ENCODE measurements at regions not wholly inside any gene's neighbourhood (a gene's known extent, or its start where the extent isn't known, plus 50 kb on each side); places are given as distances from the start of the nearest gene placed in this dataset.
A peak's percentile ranks its signal among the peaks of the same experiment; 100 is the strongest.

GRCh38 chr1:109823543-109824348 lies 60.0 kb upstream of the EPS8L3 start:
- TF ChIP-seq, protein P1, sequence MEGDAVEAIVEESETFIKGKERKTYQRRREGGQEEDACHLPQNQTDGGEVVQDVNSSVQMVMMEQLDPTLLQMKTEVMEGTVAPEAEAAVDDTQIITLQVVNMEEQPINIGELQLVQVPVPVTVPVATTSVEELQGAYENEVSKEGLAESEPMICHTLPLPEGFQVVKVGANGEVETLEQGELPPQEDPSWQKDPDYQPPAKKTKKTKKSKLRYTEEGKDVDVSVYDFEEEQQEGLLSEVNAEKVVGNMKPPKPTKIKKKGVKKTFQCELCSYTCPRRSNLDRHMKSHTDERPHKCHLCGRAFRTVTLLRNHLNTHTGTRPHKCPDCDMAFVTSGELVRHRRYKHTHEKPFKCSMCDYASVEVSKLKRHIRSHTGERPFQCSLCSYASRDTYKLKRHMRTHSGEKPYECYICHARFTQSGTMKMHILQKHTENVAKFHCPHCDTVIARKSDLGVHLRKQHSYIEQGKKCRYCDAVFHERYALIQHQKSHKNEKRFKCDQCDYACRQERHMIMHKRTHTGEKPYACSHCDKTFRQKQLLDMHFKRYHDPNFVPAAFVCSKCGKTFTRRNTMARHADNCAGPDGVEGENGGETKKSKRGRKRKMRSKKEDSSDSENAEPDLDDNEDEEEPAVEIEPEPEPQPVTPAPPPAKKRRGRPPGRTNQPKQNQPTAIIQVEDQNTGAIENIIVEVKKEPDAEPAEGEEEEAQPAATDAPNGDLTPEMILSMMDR (IDR thresholded peaks at IDR 0.05) = no peak
- no peak for TF ChIP-seq POLR2A (IDR thresholded peaks at IDR 0.05)
- ATAC-seq (peak; percentile 46 to 71 (median 64)), DNase-seq (peak in 2 of 3 donors; percentile 63 to 64)
- Histone ChIP-seq H3K27me3 (no peaks in the 10 kb centered on the region), H3K4me3 (no peak overlapping the region), H3K27ac (no peak overlapping the region), H3K4me1 (peaks cover 0 to 31% (median 4%) of the 10 kb centered on the region in 4 donors), H3K36me3 (no peaks in the 10 kb centered on the region), H3K9me3 (no peaks in the 10 kb centered on the region)
- 58% methylated on average over 3 of the region's 16 CpGs for WGBS (ENCODE audit: insufficient coverage, low coverage, low lambda C conversion rate, missing lambda C conversion rate)
- intact Hi-C loops (cut with DNase I) = no loop called here

DNA sequence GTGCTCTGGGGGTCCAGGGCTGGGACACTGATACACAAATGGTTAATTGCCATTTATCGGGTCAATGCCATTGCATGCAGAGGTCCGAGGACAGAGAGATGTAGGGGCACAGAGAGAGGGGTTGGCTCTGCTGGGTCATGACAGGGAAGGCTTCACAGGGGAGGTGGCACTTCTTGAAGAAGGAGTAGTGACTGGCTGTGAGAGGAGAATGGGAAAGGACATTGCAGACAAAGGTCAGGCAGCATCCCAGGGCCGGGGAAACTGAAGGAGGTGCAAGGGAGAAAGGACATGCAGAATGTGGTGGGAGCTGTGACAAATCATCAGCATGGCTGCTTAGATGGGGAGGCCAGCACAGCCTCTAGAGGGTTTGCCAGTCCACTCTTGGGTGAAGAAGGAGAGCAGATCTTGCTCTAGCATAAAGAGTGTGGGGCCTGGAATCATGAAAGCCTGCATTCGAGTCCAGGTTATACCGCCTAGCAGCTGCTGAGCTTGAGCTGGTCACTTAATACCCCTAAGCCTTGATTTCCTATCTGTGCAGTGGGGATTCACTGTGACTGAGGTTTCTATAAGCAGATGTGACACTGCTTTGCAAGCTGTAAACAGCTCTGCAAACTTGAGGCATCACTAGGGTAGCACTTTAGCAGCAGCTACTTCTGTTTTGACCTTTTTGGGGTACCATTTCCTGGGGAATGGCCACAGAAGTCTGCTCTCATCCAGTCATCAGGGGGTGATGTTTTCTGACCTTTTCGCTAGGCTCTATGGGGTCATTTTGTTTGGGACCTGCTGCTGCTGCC lies 59.2 kb upstream of the EPS8L3 start:
- no peaks in the 10 kb centered on the region for H3K9me3 ChIP-seq
- no peak overlapping the region for H3K27ac ChIP-seq
- no peak for TF ChIP-seq POLR2A (IDR thresholded peaks at IDR 0.05)
- TF ChIP-seq, protein P1 (IDR thresholded peaks at IDR 0.05) = no peak
- ATAC-seq = no peak
- no peak overlapping the region for H3K4me3 ChIP-seq
- no peaks in the 10 kb centered on the region for H3K36me3 ChIP-seq
- intact Hi-C loops (cut with DNase I) = no loop called here
- no peak for DNase-seq
- no peaks in the 10 kb centered on the region for H3K27me3 ChIP-seq
- WGBS (ENCODE audit: insufficient coverage, low coverage, low lambda C conversion rate, missing lambda C conversion rate) = 84% methylated on average over 5 of the region's 6 CpGs
- peaks cover 0 to 37% (median 4%) of the 10 kb centered on the region in 4 donors for H3K4me1 ChIP-seq

- intact Hi-C loops (cut with DNase I) = no loop called here
- peak; percentile 30 to 62 (median 46) for ATAC-seq
- 69% methylated on average over 10 of the region's 14 CpGs for WGBS (ENCODE audit: insufficient coverage, low coverage, low lambda C conversion rate, missing lambda C conversion rate)
- peaks cover 0 to 29% (median 4%) of the 10 kb centered on the region in 4 donors for H3K4me1 ChIP-seq
- no peak overlapping the region for H3K4me3 ChIP-seq
- TF ChIP-seq, protein P1 (IDR thresholded peaks at IDR 0.05) = no peak
- no peak for TF ChIP-seq POLR2A (IDR thresholded peaks at IDR 0.05)
- H3K27me3 ChIP-seq = no peaks in the 10 kb centered on the region
- H3K9me3 ChIP-seq = no peaks in the 10 kb centered on the region
- no peak overlapping the region for H3K27ac ChIP-seq
- H3K36me3 ChIP-seq = no peaks in the 10 kb centered on the region
- peak in 1 of 3 donors; percentile 29 for DNase-seq
Observed at GRCh38 chr1:109821831-109822745, 58.4 kb upstream of the EPS8L3 start.

DNA sequence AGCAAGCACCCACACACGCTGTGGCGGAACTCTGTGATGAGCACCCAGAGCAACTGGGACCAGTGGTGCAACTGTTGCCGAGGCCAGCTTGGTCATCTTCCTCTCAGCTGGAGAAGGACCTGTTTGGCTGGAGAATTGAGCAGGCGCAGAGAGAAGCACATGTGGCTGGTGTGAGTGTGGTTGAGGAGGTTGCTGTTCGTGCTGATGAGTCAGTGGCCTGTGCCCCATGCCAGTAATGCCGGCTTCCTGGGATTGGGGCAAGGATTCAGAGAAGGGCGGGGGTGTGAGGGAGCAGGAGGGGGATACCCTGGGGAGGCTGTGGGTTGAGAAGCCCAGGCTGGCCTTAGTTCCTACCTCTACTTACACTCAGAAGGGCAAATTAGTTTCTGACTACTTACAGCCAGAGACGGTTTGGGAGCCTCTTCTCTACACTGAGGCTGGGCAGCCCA lies 57.5 kb upstream of the EPS8L3 start:
- peak in 1 of 4 donors; percentile 19 for ATAC-seq
- intact Hi-C loops (cut with DNase I) = no loop called here
- 63% methylated on average over 6 of the region's 8 CpGs for WGBS (ENCODE audit: insufficient coverage, low coverage, low lambda C conversion rate, missing lambda C conversion rate)
- TF ChIP-seq, protein P1 (IDR thresholded peaks at IDR 0.05) = no peak
- no peak for TF ChIP-seq POLR2A (IDR thresholded peaks at IDR 0.05)
- Histone ChIP-seq H3K4me1 (peaks cover 0 to 26% (median 4%) of the 10 kb centered on the region in 4 donors), H3K36me3 (no peaks in the 10 kb centered on the region), H3K27me3 (no peaks in the 10 kb centered on the region), H3K4me3 (no peak overlapping the region), H3K9me3 (no peaks in the 10 kb centered on the region), H3K27ac (no peak overlapping the region)
- peak in 2 of 3 donors; percentile 48 to 62 for DNase-seq

All from right lobe of liver (tissue), 6 donors.